Cerebellar cortex (tissue), 1 donor: ENCODE measurements at regions not wholly inside any gene's neighbourhood (a gene's known extent, or its start where the extent isn't known, plus 50 kb on each side); places are given as distances from the start of the nearest gene placed in this dataset.
"Not testable (repeated sequence)": the region's sequence is repeated elsewhere in the genome, so short reads cannot be mapped to it uniquely, and the experiment has no call there.

Experiments used
- DNase-seq: peaks from one replicate; pipeline ENCODE4 v3.0.0-alpha.2; 2015; ENCODE audit warnings: low spot score

DNA sequence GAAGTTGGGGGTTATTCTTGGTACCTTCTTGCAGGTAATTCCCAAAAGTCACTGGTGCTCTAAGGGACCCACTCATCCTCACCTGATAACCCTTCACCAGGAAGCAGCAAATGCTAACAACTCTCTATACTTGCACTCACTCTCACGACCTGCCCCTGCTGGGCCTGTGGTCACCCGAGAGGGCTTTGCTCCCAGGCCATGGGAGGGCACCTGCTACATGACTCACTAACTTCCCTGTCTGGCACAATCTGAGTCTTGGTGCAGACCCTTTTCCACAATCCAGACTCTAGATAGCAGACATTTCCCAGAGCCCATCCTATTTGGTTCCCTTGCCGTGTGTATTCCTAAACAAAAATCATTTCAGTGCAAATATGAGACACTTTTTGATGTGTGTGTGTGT lies 403.8 kb upstream of the FAT1 start:
- no peak for DNase-seq

DNA sequence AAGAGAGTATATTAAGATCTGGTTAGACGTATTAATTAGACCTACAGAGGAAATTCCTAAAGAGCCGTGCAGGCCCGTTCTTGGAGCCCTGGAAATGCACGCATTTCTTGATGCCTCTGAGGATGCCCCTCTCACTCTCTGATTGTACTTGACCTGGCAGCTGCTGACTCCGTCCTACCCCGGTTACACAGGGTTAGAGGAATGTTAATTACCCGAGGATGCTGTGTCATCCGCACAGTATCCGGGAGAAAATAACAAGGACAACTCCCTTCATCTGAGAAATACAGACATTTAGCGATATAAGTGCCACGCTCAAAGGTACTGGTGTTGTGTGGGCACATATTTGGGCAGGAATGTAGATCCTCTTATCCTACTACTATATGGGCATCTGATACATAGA lies 404.6 kb upstream of the FAT1 start:
- no peak for DNase-seq

DNA sequence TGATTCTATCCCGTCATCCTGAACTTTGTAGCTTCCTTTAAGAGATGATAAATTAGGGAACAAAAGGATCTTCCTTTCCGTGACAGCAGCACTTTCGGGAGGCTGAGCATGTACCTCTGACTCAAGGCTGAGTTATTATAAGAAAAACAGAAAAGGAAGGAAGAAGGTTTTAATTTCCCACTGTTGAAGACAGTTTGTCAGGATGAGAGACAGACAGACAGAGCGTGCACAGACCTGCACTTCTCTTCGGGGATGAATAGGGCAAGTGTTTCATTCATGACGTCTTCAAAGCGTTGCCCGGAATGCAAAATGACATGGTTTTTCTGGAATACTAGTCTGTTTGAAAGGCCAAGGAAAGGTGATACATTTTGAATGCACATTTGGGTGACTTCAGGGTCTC lies 405.3 kb upstream of the FAT1 start:
- DNase-seq: no peak

DNA sequence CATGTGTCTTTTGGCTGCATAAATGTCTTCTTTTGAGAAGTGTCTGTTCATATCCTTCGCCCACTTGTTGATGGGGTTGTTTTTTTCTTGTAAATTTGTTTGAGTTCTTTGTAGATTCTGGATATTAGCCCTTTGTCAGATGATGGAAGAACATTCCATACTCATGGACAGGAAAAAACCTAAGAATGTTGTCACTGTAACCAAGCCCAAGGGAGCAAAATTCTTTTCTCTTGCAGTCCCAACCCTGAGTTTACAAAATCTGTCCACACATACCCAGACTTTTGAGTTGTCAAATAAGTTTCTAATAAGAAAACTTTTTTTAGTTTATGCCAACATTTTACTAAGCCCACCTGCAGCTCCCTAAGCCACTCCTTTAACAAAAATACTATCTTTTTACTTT lies 408.2 kb upstream of the FAT1 start:
- not testable (repeated sequence) for DNase-seq

DNA sequence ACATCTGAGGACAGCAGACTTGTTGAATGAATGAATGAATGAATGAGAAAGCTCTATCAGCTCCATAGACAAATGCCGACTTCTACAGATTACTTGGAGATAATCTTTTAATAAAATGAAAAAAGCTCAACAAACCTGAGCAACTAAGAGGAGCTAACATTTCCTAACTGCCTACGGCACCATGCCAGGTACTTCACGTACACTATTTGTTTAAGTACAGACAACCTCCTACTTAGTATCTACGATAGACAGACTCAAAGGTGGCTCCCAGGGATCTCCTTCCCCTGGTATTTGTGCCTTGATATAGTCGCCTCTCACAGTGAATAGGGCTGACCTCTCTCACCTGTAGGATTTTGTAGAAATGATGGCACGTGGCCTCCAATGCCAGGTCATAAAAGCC lies 412.2 kb upstream of the FAT1 start:
- no peak for DNase-seq

DNA sequence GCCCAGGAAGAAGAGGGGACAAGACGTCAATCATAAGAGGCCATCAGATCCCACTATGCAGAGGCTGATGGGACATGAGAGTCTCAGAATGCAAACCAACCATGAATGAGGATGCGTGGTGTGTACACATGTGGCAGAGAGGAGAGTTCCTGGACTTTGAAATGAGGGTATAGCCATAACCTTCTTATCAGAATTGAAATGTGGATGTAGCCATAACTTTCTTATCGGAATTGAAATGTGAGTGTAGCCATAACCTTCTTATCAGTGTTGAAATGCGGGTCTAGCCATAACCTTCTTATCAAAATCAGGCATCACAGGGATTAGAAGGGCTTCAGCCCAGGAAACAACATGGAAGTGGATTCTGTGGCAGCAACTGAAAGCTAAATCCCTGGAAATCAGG lies 415.5 kb upstream of the FAT1 start:
- no peak for DNase-seq

DNA sequence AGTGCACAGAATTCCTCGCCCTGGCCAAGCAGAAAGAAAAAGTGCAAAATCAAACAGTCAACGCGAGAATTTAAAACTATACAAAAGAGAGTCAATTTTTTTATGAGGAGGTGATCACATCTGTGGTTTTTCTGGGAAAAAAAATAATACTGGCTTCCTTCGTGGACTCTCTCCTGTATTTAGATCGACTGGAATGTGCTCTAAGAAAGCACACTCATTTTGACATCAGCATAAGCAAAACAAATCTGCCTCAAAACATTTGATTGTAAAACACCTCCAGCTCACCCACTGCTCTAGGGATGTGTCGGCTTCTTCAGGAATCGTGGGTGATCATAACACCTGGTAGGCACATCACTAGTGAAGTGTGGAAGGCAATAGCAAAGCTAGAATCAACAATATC lies 417.4 kb upstream of the FAT1 start:
- no peak for DNase-seq

DNA sequence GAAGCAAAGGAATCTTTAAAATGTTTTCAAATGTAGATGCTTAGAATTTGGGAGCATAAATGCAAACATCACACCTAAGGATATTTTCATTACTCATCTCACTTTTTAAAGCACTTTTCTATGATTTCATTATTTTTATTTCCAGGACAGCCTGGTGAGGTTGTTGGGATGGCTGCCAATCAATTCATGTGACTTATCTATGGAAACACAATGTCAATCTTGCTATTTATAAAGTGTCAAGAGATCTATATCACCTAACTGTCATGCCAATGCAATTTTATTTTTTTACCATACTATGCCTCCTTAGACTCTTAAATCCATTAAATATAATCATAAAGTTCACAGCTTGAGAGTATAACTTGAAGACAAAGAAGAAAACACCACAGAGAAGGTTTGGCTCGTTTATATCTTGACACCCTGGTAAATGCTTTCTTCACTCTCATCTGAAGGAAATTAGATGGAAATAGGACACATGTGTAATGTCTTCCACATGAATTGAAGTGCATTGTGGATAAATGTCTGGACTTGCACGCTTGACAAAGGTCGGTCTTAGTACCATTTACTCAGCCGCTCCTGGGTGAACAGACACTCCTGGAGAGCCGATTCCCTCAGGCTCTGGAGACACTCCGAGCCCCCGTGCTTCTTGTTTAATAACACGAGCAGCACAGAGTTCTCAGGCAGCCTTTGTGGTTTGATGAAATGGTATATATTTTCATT lies 425.7 kb upstream of the FAT1 start:
- DNase-seq: no peak

DNA sequence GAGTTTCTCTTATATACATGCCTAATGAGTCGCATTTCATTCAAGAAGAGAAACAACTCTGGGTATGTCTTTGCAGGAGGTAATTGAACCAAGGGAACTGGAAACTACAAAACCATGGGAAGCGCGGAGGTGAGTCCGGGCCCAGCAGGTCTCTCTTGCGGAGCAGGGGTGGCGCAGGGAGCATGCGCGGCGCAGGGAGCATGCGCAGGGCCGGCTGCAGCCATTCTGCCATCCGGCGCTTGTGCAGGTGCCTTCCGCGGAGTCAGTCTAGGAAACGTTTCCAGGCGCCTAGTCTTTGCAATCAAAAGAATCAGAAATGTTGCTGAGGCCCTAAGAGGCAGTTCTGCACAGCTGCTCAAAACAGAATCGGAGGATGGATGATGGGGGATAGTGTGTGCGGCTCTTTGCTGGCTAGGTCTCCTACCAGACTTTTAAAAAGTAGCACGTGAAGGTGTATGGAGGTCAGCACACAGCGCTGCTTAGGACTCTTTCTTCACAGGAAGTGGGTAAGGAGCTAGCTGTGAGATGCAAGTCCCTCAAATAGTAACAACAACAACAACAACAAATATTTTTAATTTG lies 433.8 kb upstream of the FAT1 start:
- DNase-seq: no peak

DNA sequence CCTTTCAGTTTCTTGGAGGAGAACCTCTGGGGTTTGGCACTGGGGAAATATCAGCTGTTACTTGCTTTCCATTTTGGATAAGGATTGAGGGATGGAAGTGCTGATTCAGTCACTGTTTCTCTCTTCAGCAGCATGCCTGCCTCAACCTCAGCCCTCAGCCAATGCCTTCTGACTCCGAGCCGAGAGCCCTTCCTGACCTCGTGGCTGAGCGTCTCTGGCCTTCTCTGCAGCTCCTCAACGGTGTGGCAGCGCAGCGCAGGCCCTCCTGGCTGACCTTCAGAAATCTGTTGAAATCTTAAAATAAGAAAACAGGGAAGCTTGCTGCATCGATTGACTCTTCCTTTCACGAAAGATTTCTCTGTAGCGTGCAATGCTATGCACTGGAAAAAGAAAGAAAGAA lies 434.3 kb upstream of the FAT1 start:
- no peak for DNase-seq

DNA sequence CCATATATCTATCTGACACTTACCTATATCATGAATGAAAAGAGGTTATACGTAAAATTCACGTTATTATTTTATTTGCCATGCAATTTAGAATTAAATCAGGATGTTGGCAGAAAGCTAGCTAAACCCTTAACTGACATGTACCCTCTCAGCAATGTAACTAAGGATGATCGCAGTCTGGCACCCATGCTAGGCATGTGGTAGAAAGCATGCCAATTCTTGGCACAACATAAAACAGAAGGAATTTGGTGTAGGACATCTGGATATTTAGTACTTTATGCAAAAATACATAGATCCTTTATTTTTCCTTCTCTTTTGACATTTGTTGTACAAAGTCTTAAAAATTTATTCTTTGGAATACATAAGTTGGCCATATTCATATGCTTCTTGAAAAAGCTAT lies 436.8 kb upstream of the FAT1 start:
- DNase-seq: no peak

DNA sequence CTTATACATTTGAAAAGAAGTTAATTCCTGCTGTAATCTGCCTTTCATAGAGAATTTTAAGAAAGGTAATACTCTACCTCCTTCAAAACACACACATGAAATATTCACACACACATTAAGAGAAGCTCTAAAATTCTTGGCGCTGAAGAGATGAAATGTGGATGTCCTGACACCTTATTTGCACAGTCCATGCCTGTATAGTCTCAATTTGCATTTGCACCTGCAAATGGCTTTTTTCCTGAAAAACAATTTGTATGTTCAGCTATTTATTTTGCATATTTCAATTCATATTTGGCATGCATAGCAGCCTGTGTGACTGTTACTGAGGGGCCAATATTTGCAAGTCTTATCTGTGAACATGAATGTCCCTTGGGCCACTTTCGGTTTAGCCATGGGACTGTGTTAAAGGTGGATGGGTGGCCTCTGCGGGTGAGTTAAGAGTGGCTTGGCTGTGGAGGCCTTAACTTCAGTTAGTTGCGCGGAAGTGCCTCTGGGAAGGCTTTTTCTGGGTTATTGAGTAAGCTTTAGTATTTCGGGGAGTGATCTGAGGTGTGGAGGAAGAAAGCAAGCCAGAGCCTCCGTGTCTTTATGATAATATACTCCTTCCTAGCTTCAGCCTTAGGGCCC lies 443.3 kb upstream of the FAT1 start:
- no peak for DNase-seq

DNA sequence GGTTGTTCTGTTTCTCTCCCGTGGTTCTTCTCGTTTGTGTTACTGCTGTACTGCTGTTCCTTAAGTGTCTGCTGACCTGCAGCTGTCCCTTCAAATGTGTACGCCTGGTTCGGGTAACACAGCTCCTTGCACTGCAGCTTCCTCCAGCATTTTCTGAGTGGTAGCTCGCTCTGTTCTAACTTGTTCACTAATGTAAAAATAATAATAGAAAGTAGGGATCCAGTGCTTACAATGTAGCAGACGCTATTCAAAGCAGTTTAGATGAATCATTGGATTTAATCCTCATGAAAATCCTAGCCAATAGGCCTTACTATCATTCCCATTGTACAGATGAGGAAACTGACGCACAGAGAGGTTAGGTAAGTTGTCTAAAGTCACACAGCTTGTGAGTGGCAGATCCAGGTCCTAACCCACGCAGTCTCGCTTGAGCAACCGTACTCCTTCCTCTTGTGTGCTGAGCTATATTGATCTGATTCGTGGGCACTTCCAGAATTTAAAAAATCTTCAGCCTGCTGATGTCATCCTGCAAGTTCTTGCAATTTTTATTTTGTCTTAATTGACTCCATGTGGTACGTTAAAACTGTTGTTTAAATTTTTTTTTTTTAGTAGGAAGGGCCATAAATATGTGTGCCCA lies 448.2 kb upstream of the FAT1 start:
- DNase-seq: no peak

DNA sequence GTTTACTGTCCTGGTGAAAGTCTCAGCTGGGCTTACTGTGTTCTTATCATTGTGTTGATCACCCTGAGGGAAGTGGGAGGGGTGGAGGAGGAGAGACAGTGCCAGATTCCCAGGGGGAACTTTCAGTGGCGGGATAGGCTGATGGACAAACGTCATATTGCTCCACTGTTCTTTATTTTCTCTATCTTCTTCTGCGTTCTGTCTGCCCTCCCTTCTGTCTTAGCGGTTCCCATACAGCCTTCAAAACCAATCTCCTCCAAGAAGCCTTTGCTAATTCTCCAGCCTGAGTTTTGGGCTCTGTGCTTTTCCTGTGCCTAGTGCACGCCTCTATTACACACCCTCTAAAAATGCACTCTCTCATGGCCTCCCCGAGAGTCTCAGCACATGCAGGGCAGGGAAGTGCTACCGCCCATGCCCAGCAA lies 448.7 kb upstream of the FAT1 start:
- no peak for DNase-seq

DNA sequence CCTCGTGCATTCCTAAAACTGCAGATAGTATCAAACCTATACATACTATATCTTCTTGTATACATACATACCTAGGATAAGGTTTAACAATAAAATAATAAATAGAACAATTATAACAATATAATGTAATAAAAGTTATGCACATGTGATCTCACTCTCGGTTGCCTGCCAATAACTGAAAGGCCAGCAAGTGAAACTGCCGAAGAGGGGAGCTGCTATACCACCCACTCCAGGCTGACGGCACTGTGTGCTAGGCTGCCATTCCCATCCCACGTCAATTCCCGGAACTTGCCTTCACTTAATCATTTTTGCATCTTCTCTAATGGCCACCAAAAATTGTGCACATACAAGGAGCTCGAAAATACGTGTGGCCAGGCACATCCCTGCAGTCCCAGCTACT lies 451.1 kb upstream of the FAT1 start:
- no peak for DNase-seq

DNA sequence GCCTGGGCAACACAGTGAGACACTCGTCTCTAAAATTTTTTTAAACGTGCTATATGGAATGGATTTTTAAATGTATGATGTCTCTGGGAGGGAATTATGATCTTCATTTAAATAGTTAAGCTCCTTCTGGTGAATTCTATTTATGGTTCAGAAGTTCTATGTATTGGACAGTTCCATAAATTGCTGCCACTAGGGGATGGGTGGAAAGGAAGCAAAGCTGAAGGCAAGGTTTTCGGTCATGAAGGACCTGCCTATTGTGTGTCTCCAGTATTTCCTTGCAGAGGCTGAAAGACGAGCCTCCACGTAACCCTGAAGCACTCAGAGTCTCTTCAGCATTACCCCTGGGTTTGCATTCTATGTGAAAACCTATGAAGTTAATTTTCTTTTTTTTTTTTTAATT lies 451.5 kb upstream of the FAT1 start:
- DNase-seq: no peak

DNA sequence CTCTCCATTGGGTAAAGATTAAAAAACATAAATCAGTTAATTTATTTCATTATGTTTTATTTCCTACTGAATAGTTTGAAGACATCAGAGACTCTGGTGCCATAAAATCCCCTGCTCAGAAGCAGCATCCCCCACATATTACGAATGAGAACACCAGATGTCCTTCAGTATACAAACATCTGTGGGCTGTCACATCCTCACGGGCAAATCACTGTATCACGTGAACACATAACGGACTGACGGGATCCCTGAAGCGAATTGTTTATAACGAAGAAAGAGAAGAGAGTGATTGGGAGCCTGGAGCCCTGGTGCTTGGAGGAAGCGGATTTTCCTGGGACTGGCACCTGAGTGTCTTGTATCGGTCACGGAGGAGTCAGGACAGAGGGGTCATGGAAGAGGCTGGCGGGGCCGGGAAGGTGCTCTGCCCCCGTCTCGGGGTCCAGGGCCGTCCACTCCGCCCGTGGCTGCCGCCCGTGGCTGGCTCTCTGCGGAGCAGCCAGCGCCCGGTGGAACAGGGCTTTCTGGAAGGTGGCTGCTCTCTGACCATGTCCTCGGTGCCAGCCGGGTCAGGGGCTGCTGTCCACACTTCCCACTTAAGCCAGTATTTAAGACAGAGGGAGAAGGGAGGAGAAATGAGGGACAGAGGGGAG lies 452.7 kb upstream of the FAT1 start:
- no peak for DNase-seq

DNA sequence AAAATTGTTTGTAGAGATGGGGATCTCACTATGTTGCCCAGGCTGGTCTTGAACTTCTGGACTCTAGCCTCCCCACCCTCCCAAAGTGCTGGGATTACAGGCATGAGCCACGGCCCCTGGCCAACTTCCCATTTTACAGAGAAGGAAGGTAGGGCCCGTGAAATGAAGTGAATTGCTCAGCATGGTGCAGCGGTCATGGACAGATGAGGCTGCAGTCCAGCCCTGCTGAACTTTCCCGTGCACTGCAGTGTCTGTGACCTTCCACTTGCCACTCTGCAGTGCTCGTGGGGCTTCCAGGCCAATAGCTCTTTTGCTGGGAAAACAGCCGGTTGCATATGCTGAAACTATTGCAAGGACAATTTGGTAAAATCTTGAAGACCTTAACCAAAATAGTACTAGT lies 454.4 kb upstream of the FAT1 start:
- DNase-seq: peak; percentile 1

DNA sequence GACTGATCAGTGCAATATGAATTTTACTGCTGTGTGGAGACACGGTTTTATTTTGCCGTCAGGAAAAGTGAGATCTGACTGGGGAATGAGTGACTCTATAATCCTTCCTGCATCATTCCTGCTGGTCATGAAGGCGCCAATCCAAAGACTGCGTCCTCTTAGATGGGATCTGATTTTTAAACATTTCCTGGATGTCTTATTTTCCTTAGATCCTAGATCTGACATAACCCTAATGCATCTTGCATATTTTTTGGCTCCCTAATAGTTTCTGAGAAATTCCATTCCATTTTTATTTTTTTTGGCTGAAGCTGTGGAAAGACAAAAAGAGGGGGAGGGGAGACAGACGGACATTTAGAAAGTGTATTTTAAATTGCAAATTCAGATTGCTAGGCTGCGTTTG lies 454.9 kb upstream of the FAT1 start:
- peak; percentile 5 for DNase-seq

DNA sequence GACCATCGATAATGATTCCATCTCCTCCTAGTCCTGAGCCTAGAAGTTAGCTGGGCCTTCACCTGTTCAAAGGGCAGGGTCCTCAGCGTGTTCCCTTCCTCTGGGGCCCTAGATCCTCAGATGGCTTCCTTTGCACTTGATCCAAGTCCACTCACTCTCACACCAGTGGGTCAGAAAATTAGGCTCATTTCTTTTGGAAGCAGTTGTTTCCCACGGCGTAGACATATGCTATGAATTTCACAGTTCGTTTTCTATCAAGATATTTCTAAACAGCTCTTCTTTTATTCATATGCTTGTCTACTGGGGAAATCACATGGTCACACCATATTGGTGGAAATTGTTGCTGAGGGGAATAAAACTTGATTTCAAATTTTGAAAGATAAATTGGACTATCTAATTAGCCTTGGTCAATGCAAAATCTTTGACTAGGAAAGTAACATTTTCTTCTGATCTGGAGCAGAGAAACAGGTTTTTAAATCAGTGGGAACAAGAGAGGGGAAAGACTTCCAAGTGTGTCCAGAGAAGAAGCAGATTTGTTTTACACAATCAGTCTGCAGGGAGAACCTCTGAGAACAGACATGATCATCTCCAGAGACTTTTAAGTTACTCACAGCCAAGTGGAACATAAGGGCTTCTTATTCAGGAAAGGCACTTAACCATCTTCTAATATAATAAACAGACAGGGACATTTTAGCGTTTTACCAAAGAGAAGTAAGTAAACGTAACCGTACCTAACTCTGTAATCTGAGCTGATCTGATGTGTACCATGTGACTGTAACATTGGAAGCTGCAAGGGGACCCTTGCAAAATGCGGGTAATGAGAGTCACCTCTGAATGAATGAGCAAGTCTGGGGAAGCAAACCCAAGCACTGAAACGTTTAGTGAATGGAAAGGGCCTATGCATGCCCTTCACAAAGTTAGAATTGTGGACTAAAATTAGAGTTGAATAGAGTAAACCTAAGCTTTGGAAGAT lies 455.7 kb upstream of the FAT1 start:
- DNase-seq: peak; percentile 81

DNA sequence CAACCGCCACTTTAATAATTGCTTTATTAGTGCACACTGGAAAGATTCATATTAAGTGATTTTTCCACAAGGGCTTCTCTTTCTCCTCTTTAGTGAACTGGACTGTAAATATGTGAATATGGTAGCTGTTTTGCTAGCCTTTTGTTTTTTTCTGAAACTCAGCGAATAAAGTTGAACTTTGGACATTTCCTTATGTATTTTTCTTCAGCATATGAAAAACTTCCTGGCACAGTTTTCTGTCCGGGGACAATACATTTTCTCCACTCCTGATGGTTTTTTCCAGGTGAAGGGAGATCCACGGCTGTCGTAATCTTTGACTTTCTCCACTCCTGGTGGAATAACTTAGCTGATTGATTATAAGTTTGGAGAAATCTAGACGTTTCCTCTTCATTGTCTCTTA lies 457.4 kb upstream of the FAT1 start:
- DNase-seq: no peak

DNA sequence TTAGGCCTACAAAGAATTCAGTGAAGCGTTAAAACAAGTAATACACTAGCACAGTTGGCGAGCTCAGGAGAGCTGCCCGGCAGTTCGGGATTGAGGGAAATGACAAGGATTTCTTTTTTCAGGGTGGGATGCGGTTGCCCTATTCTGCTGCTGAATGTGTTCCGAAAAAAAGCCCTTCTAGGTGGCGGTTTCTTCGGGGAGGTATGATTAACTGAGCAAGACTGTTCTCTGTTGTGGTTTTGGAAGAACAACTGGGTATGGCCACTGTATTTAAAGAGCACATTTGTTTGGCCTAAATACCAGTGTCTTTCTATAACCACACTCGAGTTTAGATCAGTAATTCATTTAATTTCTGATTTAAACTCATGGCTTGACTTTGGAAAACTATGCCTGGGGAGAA lies 459.7 kb upstream of the FAT1 start:
- DNase-seq: no peak
